Activated naive CD4-positive, alpha-beta T cell treated with anti-CD3 and anti-CD28 coated beads, Interleukin-2, amount 50 U/mL, for 24 hours (primary cell): ENCODE measurements at regions not wholly inside any gene's neighbourhood (a gene's known extent, or its start where the extent isn't known, plus 50 kb on each side); places are given as distances from the start of the nearest gene placed in this dataset.

Experiments
- H3K27ac Mint-ChIP-seq: one replicate; pipeline ENCODE4 v1.8.0; 2021; ENCODE audit warnings: mild to moderate bottlenecking, mixed read lengths
- H3K27me3 Mint-ChIP-seq: one replicate; pipeline ENCODE4 v1.8.0; 2021; ENCODE audit warnings: mixed read lengths
- H3K36me3 Mint-ChIP-seq: one replicate; pipeline ENCODE4 v1.8.0; 2021; ENCODE audit warnings: mixed read lengths
- H3K4me1 Mint-ChIP-seq: one replicate; pipeline ENCODE4 v1.8.0; 2021; ENCODE audit warnings: mixed read lengths
- H3K4me3 Mint-ChIP-seq: one replicate; pipeline ENCODE4 v1.8.0; 2021; ENCODE audit warnings: mild to moderate bottlenecking, mixed read lengths
- H3K9me3 Mint-ChIP-seq: one replicate; pipeline ENCODE4 v1.8.0; 2021; ENCODE audit warnings: mixed read lengths

- H3K36me3 Mint-ChIP-seq, result peaks cover 3% of the 10 kb centered on the region
Measured at GRCh38 chr12:94057262-94058151, 90.9 kb upstream of the PLXNC1 start.

GRCh38 chr12:94059394-94060368, 88.7 kb upstream of the PLXNC1 start:
- Mint-ChIP-seq H3K4me1 (no peaks in the 10 kb centered on the region), H3K27me3 (no peaks in the 10 kb centered on the region), H3K27ac (no peak overlapping the region)

More at GRCh38 chr12:94057262-94058151, 90.9 kb upstream of the PLXNC1 start:
- no peaks in the 10 kb centered on the region for H3K4me1 Mint-ChIP-seq
- H3K9me3 Mint-ChIP-seq, result no peaks in the 10 kb centered on the region
- no peaks in the 10 kb centered on the region for H3K27me3 Mint-ChIP-seq
- H3K4me3 Mint-ChIP-seq, result no peak overlapping the region
- H3K27ac Mint-ChIP-seq, result no peak overlapping the region

GRCh38 chr12:94062194-94062593, 86.2 kb upstream of the PLXNC1 start:
- no peaks in the 10 kb centered on the region for H3K4me1 Mint-ChIP-seq
- peaks cover 3% of the 10 kb centered on the region for H3K36me3 Mint-ChIP-seq
- H3K27me3 Mint-ChIP-seq, result no peaks in the 10 kb centered on the region
- no peaks in the 10 kb centered on the region for H3K9me3 Mint-ChIP-seq
- no peak overlapping the region for H3K27ac Mint-ChIP-seq
- no peak overlapping the region for H3K4me3 Mint-ChIP-seq

More at GRCh38 chr12:94059394-94060368, 88.7 kb upstream of the PLXNC1 start:
- H3K36me3 Mint-ChIP-seq, result peaks cover 3% of the 10 kb centered on the region
- H3K9me3 Mint-ChIP-seq, result no peaks in the 10 kb centered on the region
- no peak overlapping the region for H3K4me3 Mint-ChIP-seq

GRCh38 chr12:94062796-94063635, 85.4 kb upstream of the PLXNC1 start:
- Mint-ChIP-seq H3K4me3 (no peak overlapping the region), H3K36me3 (peaks cover 3% of the 10 kb centered on the region), H3K27me3 (no peaks in the 10 kb centered on the region), H3K27ac (no peak overlapping the region), H3K9me3 (no peaks in the 10 kb centered on the region), H3K4me1 (no peaks in the 10 kb centered on the region)

GRCh38 chr12:94070520-94070919, 77.9 kb upstream of the PLXNC1 start:
- no peaks in the 10 kb centered on the region for H3K36me3 Mint-ChIP-seq
- peaks cover 18% of the 10 kb centered on the region for H3K4me1 Mint-ChIP-seq
- H3K27ac Mint-ChIP-seq, result no peak overlapping the region
- H3K9me3 Mint-ChIP-seq, result no peaks in the 10 kb centered on the region
- no peaks in the 10 kb centered on the region for H3K27me3 Mint-ChIP-seq
- no peak overlapping the region for H3K4me3 Mint-ChIP-seq

- Mint-ChIP-seq H3K27me3 (no peaks in the 10 kb centered on the region), H3K27ac (no peak overlapping the region), H3K36me3 (no peaks in the 10 kb centered on the region), H3K4me1 (peaks cover 19% of the 10 kb centered on the region), H3K9me3 (no peaks in the 10 kb centered on the region), H3K4me3 (no peak overlapping the region)
Measured at GRCh38 chr12:94071258-94071657, 77.1 kb upstream of the PLXNC1 start.

GRCh38 chr12:94073441-94074051, 74.8 kb upstream of the PLXNC1 start:
- Mint-ChIP-seq H3K4me3 (no peak overlapping the region), H3K9me3 (no peaks in the 10 kb centered on the region), H3K4me1 (peaks cover 28% of the 10 kb centered on the region), H3K27me3 (no peaks in the 10 kb centered on the region), H3K27ac (no peak overlapping the region), H3K36me3 (no peaks in the 10 kb centered on the region)

GRCh38 chr12:94074216-94074979, 74.0 kb upstream of the PLXNC1 start:
- H3K4me3 Mint-ChIP-seq, result no peak overlapping the region
- H3K9me3 Mint-ChIP-seq, result no peaks in the 10 kb centered on the region
- no peaks in the 10 kb centered on the region for H3K27me3 Mint-ChIP-seq
- H3K4me1 Mint-ChIP-seq, result peaks cover 32% of the 10 kb centered on the region
- H3K36me3 Mint-ChIP-seq, result no peaks in the 10 kb centered on the region
- no peak overlapping the region for H3K27ac Mint-ChIP-seq

GRCh38 chr12:94074980-94075629, 73.3 kb upstream of the PLXNC1 start:
- no peak overlapping the region for H3K27ac Mint-ChIP-seq
- no peaks in the 10 kb centered on the region for H3K9me3 Mint-ChIP-seq
- no peak overlapping the region for H3K4me3 Mint-ChIP-seq

GRCh38 chr12:94077209-94077608, 71.2 kb upstream of the PLXNC1 start:
- Mint-ChIP-seq H3K27me3 (no peaks in the 10 kb centered on the region), H3K9me3 (no peaks in the 10 kb centered on the region), H3K27ac (no peak overlapping the region), H3K4me3 (no peak overlapping the region), H3K36me3 (no peaks in the 10 kb centered on the region), H3K4me1 (peaks cover 20% of the 10 kb centered on the region)

More at GRCh38 chr12:94074980-94075629, 73.3 kb upstream of the PLXNC1 start:
- Mint-ChIP-seq H3K36me3 (no peaks in the 10 kb centered on the region), H3K4me1 (peaks cover 32% of the 10 kb centered on the region), H3K27me3 (no peaks in the 10 kb centered on the region)

- H3K4me3 Mint-ChIP-seq, result no peak overlapping the region
- H3K4me1 Mint-ChIP-seq, result peaks cover 20% of the 10 kb centered on the region
- H3K27me3 Mint-ChIP-seq, result no peaks in the 10 kb centered on the region
- no peak overlapping the region for H3K27ac Mint-ChIP-seq
- peaks cover 4% of the 10 kb centered on the region for H3K9me3 Mint-ChIP-seq
- no peaks in the 10 kb centered on the region for H3K36me3 Mint-ChIP-seq
Measured at GRCh38 chr12:94078138-94078723, 70.1 kb upstream of the PLXNC1 start.

GRCh38 chr12:94078736-94079509, 69.5 kb upstream of the PLXNC1 start:
- H3K9me3 Mint-ChIP-seq, result peaks cover 9% of the 10 kb centered on the region
- H3K27ac Mint-ChIP-seq, result no peak overlapping the region
- no peaks in the 10 kb centered on the region for H3K27me3 Mint-ChIP-seq

More at GRCh38 chr12:94078736-94079509, 69.5 kb upstream of the PLXNC1 start:
- Mint-ChIP-seq H3K4me3 (no peak overlapping the region), H3K4me1 (peaks cover 23% of the 10 kb centered on the region), H3K36me3 (peaks cover 4% of the 10 kb centered on the region)
